Heart right ventricle (tissue), 16 donors: ENCODE measurements at regions not wholly inside any gene's neighbourhood (a gene's known extent, or its start where the extent isn't known, plus 50 kb on each side); places are given as distances from the start of the nearest gene placed in this dataset.
"Not testable (repeated sequence)": the region's sequence is repeated elsewhere in the genome, so short reads cannot be mapped to it uniquely, and the experiment has no call there.

Experiments used
- ATAC-seq, 8 donors: fragments of 200-7000 bp; cut with Tn5 transposase; one replicate each; pipeline ENCODE4 v1.9.1; 2020; ENCODE audit warnings: mild to moderate bottlenecking in 8 of 8, moderate library complexity in 8 of 8, moderate number of reproducible peaks in 1 of 8
- DNase-seq, 2 donors: peaks; one replicate each; pipeline ENCODE4 v3.0.0-alpha.2; 2020
- H3K27ac ChIP-seq, 10 donors: fragments of 200-600 bp; sonication (generic) in 2 of 10; one replicate each; pipeline versions ENCODE4 v1.5.0 to v1.8.0; 2020 to 2022; ENCODE audit warnings: mild to moderate bottlenecking in 3 of 10
- H3K27me3 ChIP-seq, 7 donors: fragments of 200-600 bp; one replicate each; pipeline ENCODE4 v1.8.0; 2021 to 2022; ENCODE audit warnings: mild to moderate bottlenecking in 2 of 7
- H3K36me3 ChIP-seq, 9 donors: fragments of 200-600 bp; sonication (generic) in 1 of 9; one replicate each; pipeline versions ENCODE4 v1.5.0 to v1.8.0; 2020 to 2022; ENCODE audit warnings: mild to moderate bottlenecking in 2 of 9
- H3K4me1 ChIP-seq, 9 donors: fragments of 200-600 bp; sonication (generic) in 1 of 9; one replicate each; pipeline versions ENCODE4 v1.5.0 to v1.8.0; 2020 to 2022; ENCODE audit warnings: mild to moderate bottlenecking in 4 of 9
- H3K4me3 ChIP-seq, 10 donors: fragments of 200-600 bp; sonication (generic) in 2 of 10; one replicate each; pipeline versions ENCODE4 v1.5.0 to v1.8.0; 2020 to 2022; ENCODE audit warnings: mild to moderate bottlenecking in 7 of 10, moderate library complexity in 2 of 10
- H3K9me3 ChIP-seq, 11 donors: fragments of 200-600 bp in 10 of 11; sonication (generic) in 2 of 11; one replicate each; pipeline versions ENCODE4 v1.5.0 to v1.8.0; 2013 to 2022; ENCODE audit warnings: mild to moderate bottlenecking in 2 of 11, control low read depth in 1 of 11, moderate library complexity in 1 of 11
- WGBS, 2 donors: extraction: QIAGEN DNeasy Blood & Tissue Kit; methylation state at CpG; one replicate each; pipeline ENCODE4 v1.1.7; 2013; ENCODE audit warnings: inconsistent platforms in 1 of 2; 5-methylcytosine and 5-hydroxymethylcytosine counted together
- intact Hi-C, 10 donors: fragments of 100-400 bp; cut with DNase I; formaldehyde crosslinking; loops; one replicate each; pipeline versions ENCODE4 v1.11.1 to v1.14.2; 2022
- TF ChIP-seq, protein P1 (sequence below), 9 donors: fragments of 200-600 bp; sonication (generic) in 2 of 9; IDR thresholded peaks; one replicate each; pipeline versions ENCODE4 v1.5.0 to v1.8.0; 2021 to 2022; ENCODE audit warnings: antibody characterized with exemption in 9 of 9, mild to moderate bottlenecking in 5 of 9, moderate library complexity in 1 of 9
- donor health status: Arrhythmogenic right ventricular cardiomyopathy.
- donor health status: ischemic (EF 13 %, LVEDD 7.1; RV severe dilation, severe dysfunction).
- donor health status: healthy with polysubstance abuse.
- donor health status: DM: no; HTN: yes; CAD: no.
- donor health status: DM: no; HTN: no; CAD: no.
- donor health status: ischemic (EF 25% LVEDD 6.9; RV normal size, moderate dysfunction).
- donor health status: ischemic (EF 25% LVEDD 5.7; RV mildly dilated, moderate dysfunction).
- donor health status: healthy.
- donor health status: DM: yes; HTN: yes; CAD: no.
- donor health status: Ischemic cardiomyopathy.
- donor health status: ischemic (EF 35%, LVEDD 5.7; RV mildly dilated, moderate dysfunction).
- donor health status: nonischemic (EF 11% LVEDD 7.7; RV severe dilation, severe dysfunction).
- donor health status: DM: yes; HTN: yes; CAD: no.
- donor health status: PGD.
- donor health status: ischemic (EF 29% LVEDD 5.4; RV normal size, mild dysfunction).
- donor health status: nonischemic (EF 23%, LVEDD 6.1; RV moderate dilation, normal function).

GRCh38 chr2:123453772-123454171 lies 571.3 kb upstream of the CNTNAP5 start:
- DNase-seq (no peak), ATAC-seq (no peak)
- no peaks in the 10 kb centered on the region for H3K27me3 ChIP-seq
- TF ChIP-seq, protein P1, sequence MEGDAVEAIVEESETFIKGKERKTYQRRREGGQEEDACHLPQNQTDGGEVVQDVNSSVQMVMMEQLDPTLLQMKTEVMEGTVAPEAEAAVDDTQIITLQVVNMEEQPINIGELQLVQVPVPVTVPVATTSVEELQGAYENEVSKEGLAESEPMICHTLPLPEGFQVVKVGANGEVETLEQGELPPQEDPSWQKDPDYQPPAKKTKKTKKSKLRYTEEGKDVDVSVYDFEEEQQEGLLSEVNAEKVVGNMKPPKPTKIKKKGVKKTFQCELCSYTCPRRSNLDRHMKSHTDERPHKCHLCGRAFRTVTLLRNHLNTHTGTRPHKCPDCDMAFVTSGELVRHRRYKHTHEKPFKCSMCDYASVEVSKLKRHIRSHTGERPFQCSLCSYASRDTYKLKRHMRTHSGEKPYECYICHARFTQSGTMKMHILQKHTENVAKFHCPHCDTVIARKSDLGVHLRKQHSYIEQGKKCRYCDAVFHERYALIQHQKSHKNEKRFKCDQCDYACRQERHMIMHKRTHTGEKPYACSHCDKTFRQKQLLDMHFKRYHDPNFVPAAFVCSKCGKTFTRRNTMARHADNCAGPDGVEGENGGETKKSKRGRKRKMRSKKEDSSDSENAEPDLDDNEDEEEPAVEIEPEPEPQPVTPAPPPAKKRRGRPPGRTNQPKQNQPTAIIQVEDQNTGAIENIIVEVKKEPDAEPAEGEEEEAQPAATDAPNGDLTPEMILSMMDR (IDR thresholded peaks at IDR 0.05): no peak
- no peak overlapping the region for H3K4me3 ChIP-seq
- H3K27ac ChIP-seq: no peak overlapping the region
- peaks cover 0 to 10% (median 0%) of the 10 kb centered on the region in 11 donors for H3K9me3 ChIP-seq
- intact Hi-C loops: no loop called here
- peaks cover 0 to 5% (median 0%) of the 10 kb centered on the region in 9 donors for H3K4me1 ChIP-seq
- no peaks in the 10 kb centered on the region for H3K36me3 ChIP-seq
- 55 to 70% methylated on average over 3 of the region's 3 CpGs for WGBS, 2 donors

DNA sequence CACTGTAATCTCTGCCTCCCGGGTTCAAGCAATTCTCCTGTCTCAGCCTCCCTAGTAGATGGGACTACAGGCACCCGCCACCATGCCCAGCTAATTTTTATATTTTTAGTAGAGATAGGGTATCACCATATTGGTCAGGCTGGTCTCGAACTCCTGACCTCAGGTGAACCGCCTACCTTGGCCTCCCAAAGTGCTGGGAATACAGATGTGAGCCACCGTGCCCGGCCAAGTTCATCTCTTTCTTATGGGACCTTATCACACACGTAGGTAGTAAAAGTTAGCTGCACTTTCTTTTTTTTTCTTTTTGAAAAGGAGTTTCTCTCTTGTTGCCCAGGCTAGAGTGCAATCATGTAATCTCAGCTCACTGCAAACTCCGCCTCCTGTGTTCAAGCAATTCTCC lies 569.9 kb upstream of the CNTNAP5 start:
- H3K27me3 ChIP-seq, H3K27ac ChIP-seq, H3K9me3 ChIP-seq, ATAC-seq, H3K4me3 ChIP-seq, H3K36me3 ChIP-seq, H3K4me1 ChIP-seq, DNase-seq, intact Hi-C loops: not testable (repeated sequence)
- 95% methylated on average over 8 of the region's 8 CpGs for WGBS, 2 donors

- intact Hi-C loops: no loop called here
- TF ChIP-seq, protein P1 (IDR thresholded peaks at IDR 0.05): no peak
Observed at GRCh38 chr2:123456416-123456815, 568.7 kb upstream of the CNTNAP5 start.

DNA sequence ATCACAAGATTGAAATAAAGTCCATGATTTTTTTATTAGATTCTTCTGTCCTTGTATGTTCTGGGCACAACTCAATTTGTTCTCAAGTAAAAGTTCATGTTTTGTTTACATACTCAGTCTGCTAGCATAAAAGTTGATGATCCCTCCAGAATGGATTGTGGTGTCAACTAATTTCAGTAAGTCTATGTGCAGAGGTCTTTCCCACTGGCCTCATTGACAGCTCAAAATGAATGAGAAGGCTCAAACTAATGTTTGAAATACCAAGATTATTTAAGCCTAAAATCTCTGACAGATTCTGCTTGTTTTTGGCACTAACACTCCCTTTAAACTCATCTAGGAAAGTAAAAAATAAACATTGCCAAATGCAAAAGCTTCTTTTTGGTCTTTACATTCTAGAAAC lies 561.2 kb upstream of the CNTNAP5 start:
- DNase-seq (no peak), ATAC-seq (no peak)
- no peaks in the 10 kb centered on the region for H3K36me3 ChIP-seq
- H3K27ac ChIP-seq: no peak overlapping the region
- TF ChIP-seq, protein P1 (IDR thresholded peaks at IDR 0.05): no peak
- intact Hi-C loops: no loop called here
- H3K27me3 ChIP-seq: no peaks in the 10 kb centered on the region
- H3K4me1 ChIP-seq: no peaks in the 10 kb centered on the region
- no peak overlapping the region for H3K4me3 ChIP-seq
- no peaks in the 10 kb centered on the region for H3K9me3 ChIP-seq

More at GRCh38 chr2:123456416-123456815, 568.7 kb upstream of the CNTNAP5 start:
- H3K27me3 ChIP-seq: no peaks in the 10 kb centered on the region
- no peak for ATAC-seq
- WGBS, 2 donors: 31 to 45% methylated on average over 2 of the region's 2 CpGs
- H3K27ac ChIP-seq: no peak overlapping the region
- H3K36me3 ChIP-seq: no peaks in the 10 kb centered on the region
- peaks cover 0 to 5% (median 0%) of the 10 kb centered on the region in 9 donors for H3K4me1 ChIP-seq
- H3K4me3 ChIP-seq: no peak overlapping the region
- peaks cover 0 to 10% (median 0%) of the 10 kb centered on the region in 11 donors for H3K9me3 ChIP-seq
- DNase-seq: no peak

- intact Hi-C loops: no loop called here
- 0% methylated on average over 1 of the region's 1 CpG for WGBS, 2 donors
Observed at GRCh38 chr2:123468071-123468470, 557.0 kb upstream of the CNTNAP5 start.

More at GRCh38 chr2:123468071-123468470, 557.0 kb upstream of the CNTNAP5 start:
- Histone ChIP-seq H3K27ac (no peak overlapping the region), H3K36me3 (no peaks in the 10 kb centered on the region), H3K4me3 (no peak overlapping the region), H3K9me3 (peaks cover 0 to 19% (median 0%) of the 10 kb centered on the region in 11 donors), H3K27me3 (no peaks in the 10 kb centered on the region), H3K4me1 (no peaks in the 10 kb centered on the region)
- TF ChIP-seq, protein P1 (IDR thresholded peaks at IDR 0.05): no peak
- DNase-seq (no peak), ATAC-seq (no peak)
